SHP77 treated with DMSO at 0.1 percent for 48 hours (cell line): ENCODE measurements at regions not wholly inside any gene's neighbourhood (a gene's known extent, or its start where the extent isn't known, plus 50 kb on each side); places are given as distances from the start of the nearest gene placed in this dataset.

Experiments used
- DNase-seq: peaks from one replicate; lab custom pipeline; 2025; lab: John Stamatoyannopoulos, UW

DNA sequence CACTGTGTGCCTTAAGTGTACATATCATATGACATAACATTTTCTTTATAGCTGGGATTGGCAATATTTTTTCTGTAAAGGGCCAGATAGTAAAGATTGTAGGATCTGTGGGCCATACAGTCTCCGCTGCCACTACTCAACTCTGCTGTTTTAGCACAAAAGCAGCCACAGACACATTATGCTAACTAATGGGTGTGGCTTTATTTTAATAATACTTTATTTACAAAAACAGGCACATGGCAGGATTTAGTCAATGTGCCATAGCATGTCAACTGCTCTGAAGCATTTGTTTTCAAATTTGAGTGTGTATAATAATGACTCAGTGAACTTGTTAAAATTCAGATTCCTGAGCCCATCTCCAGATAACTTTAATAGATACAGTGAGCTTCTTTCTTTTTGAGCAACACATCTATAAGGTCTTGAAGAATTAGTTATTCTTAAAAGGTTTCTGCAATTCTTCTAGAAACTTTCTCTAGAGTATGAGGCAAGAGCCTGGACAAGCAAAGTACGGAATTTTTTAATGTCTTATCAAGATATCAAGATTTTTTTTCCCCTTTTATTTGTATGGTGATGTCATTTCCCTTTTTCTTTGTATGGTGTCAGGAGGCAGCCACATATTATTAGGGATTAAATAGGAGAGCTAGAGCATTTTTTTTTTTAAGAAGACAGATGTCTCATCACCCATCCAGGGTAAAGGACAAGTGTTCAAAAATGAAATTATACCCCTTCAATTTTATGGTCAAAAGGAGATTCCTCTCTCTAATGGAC, 518.3 kb downstream of the DHX35 start:
- DNase-seq = no peak

- no peak for DNase-seq
These were observed 517.2 kb downstream of the DHX35 start for GRCh38 chr20:39479196-39479810.

- no peak for DNase-seq
These were observed 512.7 kb downstream of the DHX35 start for GRCh38 chr20:39474879-39475278.

DNA sequence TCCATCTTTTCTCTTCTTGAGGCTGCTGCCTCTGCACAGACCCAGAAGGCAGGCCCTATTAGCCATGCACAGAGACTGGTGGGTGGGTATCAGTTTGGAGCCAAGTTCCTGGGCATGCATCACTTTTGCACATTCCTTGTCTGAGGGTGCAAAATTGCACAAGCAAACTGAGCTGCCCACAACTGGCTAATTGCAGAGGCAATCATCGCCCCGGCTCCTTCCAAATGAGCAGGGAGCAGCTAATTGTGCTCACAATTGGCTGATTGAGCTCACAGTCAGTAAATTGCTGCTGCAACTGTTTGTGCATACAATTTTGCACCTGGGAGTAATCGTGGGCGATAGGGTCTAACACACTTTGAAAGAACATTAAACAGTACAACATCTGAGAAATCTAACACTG, 511.4 kb downstream of the DHX35 start:
- no peak for DNase-seq

GRCh38 chr20:39468703-39469102, 506.6 kb downstream of the DHX35 start:
- no peak for DNase-seq

DNA sequence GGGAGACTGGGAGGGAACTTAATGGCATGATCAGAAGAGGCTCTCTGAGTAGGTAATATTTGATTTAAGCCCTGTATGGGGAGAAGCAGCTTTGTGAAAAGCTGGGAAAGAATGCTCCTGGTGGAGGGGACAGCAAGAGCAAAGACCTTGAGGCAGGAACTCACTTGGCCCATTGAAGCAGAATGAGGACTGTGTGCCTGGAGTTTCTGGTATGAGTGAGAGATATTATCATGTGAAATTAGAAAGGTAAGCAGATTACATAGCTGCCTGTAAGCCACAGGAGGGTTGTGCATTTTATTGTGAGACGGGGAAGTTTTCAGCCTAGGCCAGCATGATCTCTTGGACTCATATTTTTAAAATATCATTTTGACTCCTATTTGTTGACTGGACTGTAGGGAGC, 502.1 kb downstream of the DHX35 start:
- no peak for DNase-seq

- no peak for DNase-seq
These were observed 500.3 kb downstream of the DHX35 start for GRCh38 chr20:39462416-39462945.

- DNase-seq = no peak
These were observed 496.3 kb downstream of the DHX35 start for GRCh38 chr20:39458452-39458851.

- no peak for DNase-seq
These were observed 491.7 kb downstream of the DHX35 start for GRCh38 chr20:39453890-39454289.

DNA sequence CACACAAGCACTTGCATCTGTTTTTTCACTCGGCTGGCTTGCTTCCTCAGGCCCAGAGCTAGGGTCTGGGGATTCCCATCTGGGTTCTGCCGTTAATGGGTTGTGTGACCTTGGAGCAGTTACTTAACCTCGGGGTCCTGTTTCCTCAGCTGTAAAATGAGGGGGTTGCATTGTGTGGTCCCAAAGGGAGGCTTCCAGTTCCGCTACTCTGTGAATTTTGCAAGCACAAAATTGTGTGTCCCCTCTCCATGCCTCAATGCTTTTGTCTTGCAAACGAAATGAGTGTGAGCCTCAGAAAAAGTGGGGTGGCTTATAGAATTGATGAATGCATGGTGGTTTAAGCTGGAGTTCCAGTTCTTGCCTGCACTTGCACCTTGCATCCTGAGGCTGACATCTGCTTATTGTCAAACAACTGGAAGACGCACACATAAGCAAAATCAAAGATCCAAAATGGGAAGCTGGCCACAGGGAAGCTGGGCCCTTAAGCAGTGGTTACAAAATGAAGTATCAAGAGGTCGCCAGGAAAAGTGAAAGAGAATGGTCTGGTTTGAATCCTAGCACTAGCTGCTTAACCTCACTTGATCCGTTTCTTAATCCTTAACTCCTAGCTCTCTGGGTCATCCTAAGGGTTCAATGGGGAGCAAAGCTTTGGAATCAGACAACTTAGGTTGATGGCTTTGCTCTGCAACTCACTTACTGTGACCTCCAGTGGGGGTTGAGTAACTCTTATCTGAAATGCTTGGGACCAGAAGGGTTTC, 490.6 kb downstream of the DHX35 start:
- no peak for DNase-seq

DNA sequence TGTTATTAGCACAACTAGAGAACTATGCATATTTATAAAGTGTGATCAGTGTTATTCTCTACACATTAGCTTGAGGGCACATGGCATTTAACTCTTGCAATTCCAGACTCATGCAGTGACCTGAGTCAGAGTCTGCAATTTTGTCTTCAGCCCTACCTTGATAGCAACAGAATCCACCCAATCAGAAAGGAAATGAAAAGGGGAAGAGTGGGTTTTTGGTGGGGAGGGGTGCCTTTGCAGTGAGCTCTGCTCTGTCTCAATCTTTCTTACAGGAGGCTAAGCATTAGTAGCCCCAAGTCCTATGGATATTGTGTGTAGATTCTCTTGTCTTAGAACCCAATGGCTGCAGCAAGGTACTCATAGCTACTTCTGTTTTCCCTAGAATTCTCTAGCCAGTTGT, 489.2 kb downstream of the DHX35 start:
- no peak for DNase-seq

- DNase-seq = no peak
These were observed 484.3 kb downstream of the DHX35 start for GRCh38 chr20:39446397-39446796.

GRCh38 chr20:39445095-39445494, 483.0 kb downstream of the DHX35 start:
- no peak for DNase-seq

DNA sequence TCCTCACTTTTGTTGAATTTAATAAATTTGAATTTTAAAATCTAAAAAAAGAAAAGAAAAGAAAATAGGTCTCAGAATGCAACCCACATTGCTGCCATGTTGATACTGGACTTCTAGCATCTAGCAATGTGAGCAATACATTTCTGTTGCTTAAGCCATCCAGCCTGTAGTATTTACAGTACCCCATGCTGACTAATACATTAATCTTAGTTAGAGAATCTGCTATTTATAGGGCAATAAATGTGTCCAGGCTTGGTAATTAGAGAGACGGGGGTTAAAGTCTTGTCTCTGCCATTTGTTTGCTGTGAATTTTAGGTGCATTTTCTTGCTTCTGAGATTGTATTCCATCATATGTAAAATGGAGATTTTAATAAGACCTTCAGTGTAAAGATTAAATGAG, 471.3 kb downstream of the DHX35 start:
- DNase-seq = no peak

- no peak for DNase-seq
These were observed 469.1 kb downstream of the DHX35 start for GRCh38 chr20:39431091-39431880.

DNA sequence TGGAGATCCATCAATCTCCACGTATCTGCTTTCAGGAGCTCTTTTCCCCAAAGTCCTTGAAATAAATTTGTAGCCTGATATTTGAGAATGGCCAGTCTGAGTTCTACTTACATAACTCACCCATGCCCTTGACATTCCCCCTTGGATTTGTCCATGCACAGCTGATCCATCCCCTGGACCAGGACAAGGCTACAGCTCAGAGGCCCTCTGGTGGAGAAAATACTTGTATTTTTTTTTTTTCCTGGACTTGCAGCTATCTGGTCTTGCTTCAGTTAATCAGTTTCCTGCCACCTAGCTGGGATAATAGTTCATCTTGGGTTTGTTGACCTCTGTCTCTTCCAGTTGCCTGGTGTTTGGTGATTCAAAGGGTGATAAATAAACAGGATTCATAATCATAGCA, 467.6 kb downstream of the DHX35 start:
- DNase-seq = no peak

DNA sequence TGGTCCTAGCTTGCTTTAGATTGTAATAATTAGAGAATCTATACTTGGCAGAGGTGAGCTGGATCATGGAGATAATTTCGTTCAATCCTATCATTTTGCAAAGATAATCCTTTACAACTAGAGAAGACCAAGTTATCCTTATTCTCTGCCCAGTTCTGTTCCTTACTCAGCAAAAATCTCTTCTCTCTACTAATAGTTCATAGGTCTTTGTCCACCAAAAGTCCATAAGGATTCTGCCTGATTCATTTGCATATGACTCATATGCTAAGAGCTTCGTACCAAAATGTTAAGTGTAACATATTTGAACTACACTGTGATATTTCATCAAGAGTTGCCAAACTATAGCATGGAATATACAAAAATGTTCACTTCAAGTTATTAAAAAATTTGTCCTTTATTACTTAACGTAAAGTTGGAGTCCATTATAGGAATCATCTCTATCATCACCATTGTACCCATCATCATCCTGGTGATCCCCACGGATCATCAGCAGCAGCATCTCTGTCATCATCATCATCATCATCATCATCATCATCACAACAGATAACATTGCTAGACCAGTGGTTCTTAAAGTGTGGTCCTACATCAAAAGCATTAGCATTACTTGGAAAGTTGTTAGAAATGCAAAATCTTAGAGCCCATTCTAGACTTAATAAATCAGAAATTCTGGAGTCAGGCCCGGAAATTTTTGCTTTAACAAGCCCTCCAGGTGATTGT, 463.0 kb downstream of the DHX35 start:
- DNase-seq = no peak

DNA sequence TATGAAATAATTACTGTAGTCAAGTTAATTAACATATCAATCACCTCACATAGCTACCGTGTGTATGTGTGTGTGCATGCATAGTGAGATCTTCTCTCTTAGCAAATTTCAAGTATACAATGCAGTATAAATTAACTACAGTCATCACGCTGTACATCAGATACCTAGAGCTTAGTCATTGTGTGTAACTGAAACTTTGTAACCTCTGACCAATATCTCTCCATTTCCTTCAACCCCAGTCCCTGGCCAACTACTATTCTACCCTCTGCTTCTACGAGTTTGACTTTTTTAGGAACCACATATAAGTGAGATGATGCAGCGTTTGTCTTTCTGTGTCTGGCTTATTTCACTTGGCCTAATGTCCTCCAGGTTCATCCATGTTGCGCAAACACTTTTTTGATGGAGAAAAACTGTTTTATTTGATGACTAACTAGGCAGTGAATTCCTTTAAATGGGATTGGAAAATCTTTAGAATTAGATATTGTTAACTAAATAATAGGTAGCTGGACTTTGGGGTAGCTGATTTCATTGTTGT, 459.5 kb downstream of the DHX35 start:
- DNase-seq = no peak

GRCh38 chr20:39412091-39412490, 449.9 kb downstream of the DHX35 start:
- no peak for DNase-seq

GRCh38 chr20:39399463-39399862, 437.3 kb downstream of the DHX35 start:
- no peak for DNase-seq

DNA sequence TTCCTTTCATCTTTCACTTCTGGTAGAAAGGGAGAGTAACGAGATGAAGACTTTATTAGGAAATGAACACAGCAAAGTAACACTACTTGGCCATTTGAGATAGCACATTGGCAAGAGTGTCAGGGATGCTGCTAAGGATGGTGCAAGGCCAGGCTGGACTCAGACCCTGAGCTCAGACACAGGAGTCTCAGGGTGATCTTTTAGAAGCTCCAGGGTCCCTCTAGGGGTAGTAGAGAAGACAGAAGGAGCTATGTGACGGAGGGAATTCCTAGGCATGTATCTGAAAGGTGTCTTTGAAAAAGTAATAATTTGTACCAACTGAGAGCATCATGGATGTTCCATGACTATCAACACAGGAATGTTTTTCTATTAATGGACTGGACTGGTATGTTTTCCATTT, 436.5 kb downstream of the DHX35 start:
- no peak for DNase-seq
